A549 (cell line): ENCODE measurements at regions not wholly inside any gene's neighbourhood (a gene's known extent, or its start where the extent isn't known, plus 50 kb on each side); places are given as distances from the start of the nearest gene placed in this dataset.

ENCODE experiments used
- CEBPB ChIP-seq, 2 experiments: fragments of >200 bp in 1 of 2; sonication (Bioruptor Twin) in 1 of 2; formaldehyde crosslinking in 1 of 2; IDR thresholded peaks; 2 replicates each; pipeline ENCODE4 v1.6.1; 2012 to 2016
- CHD2 ChIP-seq: fragments of 150-350 bp; IDR thresholded peaks from 2 replicates; pipeline ENCODE4 v1.6.1; 2014; ENCODE audit warnings: low read length; ENCODE audit not compliant: partially characterized antibody
- EP300 ChIP-seq, 2 experiments: fragments of >200 bp; sonication (Bioruptor Twin); formaldehyde crosslinking; IDR thresholded peaks; 2 replicates in 1 of 2; 3 replicates in 1 of 2; pipeline ENCODE4 v1.6.1; 2016 to 2017
- GATA3 ChIP-seq: IDR thresholded peaks from 2 replicates; pipeline ENCODE4 v1.6.1; 2012; ENCODE audit warnings: borderline replicate concordance
- JUNB ChIP-seq: fragments of >200 bp; sonication (Bioruptor Twin); formaldehyde crosslinking; IDR thresholded peaks from 2 replicates; pipeline ENCODE4 v1.6.1; 2016
- MYC ChIP-seq: IDR thresholded peaks from 2 replicates; pipeline ENCODE4 v1.6.1; 2012; ENCODE audit warnings: mild to moderate bottlenecking, inconsistent platforms, low read length, improper control_type of control experiment, borderline replicate concordance
- POLR2A ChIP-seq: IDR thresholded peaks from 2 replicates; pipeline ENCODE4 v1.6.1; 2012; ENCODE audit warnings: mild to moderate bottlenecking, low read length
- POLR2AphosphoS2 ChIP-seq: conservative IDR thresholded peaks from 2 replicates; pipeline ENCODE4 v1.6.1; 2012; ENCODE audit warnings: low read length, improper control_type of control experiment, inconsistent platforms
- TF ChIP-seq, protein P1 (sequence below): fragments of >200 bp; sonication (Bioruptor Twin); formaldehyde crosslinking; IDR thresholded peaks from 3 replicates; pipeline ENCODE4 v1.5.1; 2016
- TF ChIP-seq, protein P2 (sequence below): fragments of 250-450 bp; sonication (Bioruptor Pico); IDR thresholded peaks from 2 replicates; pipeline ENCODE4 v1.5.0; 2021; ENCODE audit warnings: mild to moderate bottlenecking, moderate library complexity, borderline replicate concordance

DNA sequence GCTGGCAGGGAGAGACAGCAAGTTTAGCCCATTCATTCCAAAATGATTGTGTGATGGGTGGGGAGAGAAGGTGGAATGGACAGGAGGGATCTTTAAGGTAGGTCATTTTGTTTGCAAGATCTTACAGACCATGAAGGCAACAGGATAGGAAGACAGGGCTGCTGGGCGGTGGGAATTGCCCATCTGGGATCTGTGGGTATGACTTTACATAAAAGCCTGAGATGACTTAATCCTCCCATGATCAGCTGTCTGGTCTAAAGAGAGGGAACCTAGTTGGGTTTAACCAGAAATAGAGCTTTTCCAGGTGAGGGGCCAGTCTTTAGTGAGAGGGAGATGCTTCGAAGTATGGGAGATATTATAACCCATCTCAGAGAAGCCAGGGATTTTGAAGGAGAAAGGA is 153.7 kb downstream of the KLF6 start:
- TF ChIP-seq, protein P1, sequence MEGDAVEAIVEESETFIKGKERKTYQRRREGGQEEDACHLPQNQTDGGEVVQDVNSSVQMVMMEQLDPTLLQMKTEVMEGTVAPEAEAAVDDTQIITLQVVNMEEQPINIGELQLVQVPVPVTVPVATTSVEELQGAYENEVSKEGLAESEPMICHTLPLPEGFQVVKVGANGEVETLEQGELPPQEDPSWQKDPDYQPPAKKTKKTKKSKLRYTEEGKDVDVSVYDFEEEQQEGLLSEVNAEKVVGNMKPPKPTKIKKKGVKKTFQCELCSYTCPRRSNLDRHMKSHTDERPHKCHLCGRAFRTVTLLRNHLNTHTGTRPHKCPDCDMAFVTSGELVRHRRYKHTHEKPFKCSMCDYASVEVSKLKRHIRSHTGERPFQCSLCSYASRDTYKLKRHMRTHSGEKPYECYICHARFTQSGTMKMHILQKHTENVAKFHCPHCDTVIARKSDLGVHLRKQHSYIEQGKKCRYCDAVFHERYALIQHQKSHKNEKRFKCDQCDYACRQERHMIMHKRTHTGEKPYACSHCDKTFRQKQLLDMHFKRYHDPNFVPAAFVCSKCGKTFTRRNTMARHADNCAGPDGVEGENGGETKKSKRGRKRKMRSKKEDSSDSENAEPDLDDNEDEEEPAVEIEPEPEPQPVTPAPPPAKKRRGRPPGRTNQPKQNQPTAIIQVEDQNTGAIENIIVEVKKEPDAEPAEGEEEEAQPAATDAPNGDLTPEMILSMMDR = no peak
- TF ChIP-seq EP300 (IDR thresholded peaks at IDR 0.05) (no peak), POLR2AphosphoS2 (no peak), GATA3 (no peak), POLR2A (no peak), CEBPB (IDR thresholded peaks at IDR 0.05) (no peak), JUNB (no peak), MYC (no peak), CHD2 (no peak)
- TF ChIP-seq, protein P2, sequence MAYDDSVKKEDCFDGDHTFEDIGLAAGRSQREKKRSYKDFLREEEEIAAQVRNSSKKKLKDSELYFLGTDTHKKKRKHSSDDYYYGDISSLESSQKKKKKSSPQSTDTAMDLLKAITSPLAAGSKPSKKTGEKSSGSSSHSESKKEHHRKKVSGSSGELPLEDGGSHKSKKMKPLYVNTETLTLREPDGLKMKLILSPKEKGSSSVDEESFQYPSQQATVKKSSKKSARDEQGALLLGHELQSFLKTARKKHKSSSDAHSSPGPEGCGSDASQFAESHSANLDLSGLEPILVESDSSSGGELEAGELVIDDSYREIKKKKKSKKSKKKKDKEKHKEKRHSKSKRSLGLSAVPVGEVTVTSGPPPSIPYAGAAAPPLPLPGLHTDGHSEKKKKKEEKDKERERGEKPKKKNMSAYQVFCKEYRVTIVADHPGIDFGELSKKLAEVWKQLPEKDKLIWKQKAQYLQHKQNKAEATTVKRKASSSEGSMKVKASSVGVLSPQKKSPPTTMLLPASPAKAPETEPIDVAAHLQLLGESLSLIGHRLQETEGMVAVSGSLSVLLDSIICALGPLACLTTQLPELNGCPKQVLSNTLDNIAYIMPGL (CRISPR knock-in tag) = no peak
